HEK293T (cell line): ENCODE measurements at regions not wholly inside any gene's neighbourhood (a gene's known extent, or its start where the extent isn't known, plus 50 kb on each side); places are given as distances from the start of the nearest gene placed in this dataset.

Experiments
- BHLHE40 ChIP-seq: fragments of 450-650 bp; IDR thresholded peaks from 2 replicates; pipeline ENCODE4 v1.6.1; 2016; ENCODE audit warnings: mild to moderate bottlenecking, moderate library complexity, borderline replicate concordance
- ELF4 ChIP-seq: fragments of 450-650 bp; IDR thresholded peaks from 2 replicates; pipeline ENCODE4 v1.6.1; 2017; ENCODE audit warnings: antibody characterized with exemption
- FOXA1 ChIP-seq: fragments of 450-650 bp; IDR thresholded peaks from 2 replicates; pipeline ENCODE4 v1.6.1; 2016; ENCODE audit warnings: mild to moderate bottlenecking
- FOXK2 ChIP-seq: fragments of 450-650 bp; IDR thresholded peaks from 2 replicates; pipeline ENCODE4 v1.6.1; 2016; ENCODE audit warnings: mild to moderate bottlenecking
- FOXM1 ChIP-seq: fragments of 450-650 bp; IDR thresholded peaks from 2 replicates; pipeline ENCODE4 v1.6.1; 2017; ENCODE audit warnings: mild to moderate bottlenecking, borderline replicate concordance
- HDGF ChIP-seq: fragments of 450-650 bp; IDR thresholded peaks from 2 replicates; pipeline ENCODE4 v1.6.1; 2017; ENCODE audit warnings: antibody characterized with exemption, borderline replicate concordance
- LEF1 ChIP-seq: fragments of 450-650 bp; IDR thresholded peaks from 2 replicates; pipeline ENCODE4 v1.6.1; 2017; ENCODE audit warnings: mild to moderate bottlenecking, borderline replicate concordance
- SP1 ChIP-seq: fragments of 450-650 bp; IDR thresholded peaks from 2 replicates; pipeline ENCODE4 v1.6.1; 2017
- TARDBP ChIP-seq: fragments of 450-650 bp; IDR thresholded peaks from 2 replicates; pipeline ENCODE4 v1.6.1; 2016
- ZNF384 ChIP-seq: fragments of 450-650 bp; IDR thresholded peaks from 2 replicates; pipeline ENCODE4 v1.6.1; 2016

GRCh38 chr16:26729951-26730541, 336.7 kb upstream of the C16orf82 start:
- TF ChIP-seq FOXA1 (no peak), BHLHE40 (no peak), TARDBP (no peak), FOXM1 (no peak), SP1 (no peak), ELF4 (no peak), ZNF384 (no peak), HDGF (no peak), FOXK2 (no peak), LEF1 (no peak)
